Gastrocnemius medialis (tissue), 4 donors: ENCODE measurements at regions not wholly inside any gene's neighbourhood (a gene's known extent, or its start where the extent isn't known, plus 50 kb on each side); places are given as distances from the start of the nearest gene placed in this dataset.

Source experiments
- CTCF ChIP-seq, 5 experiments: fragments of 450-650 bp in 3 of 5; fragments of 200-600 bp in 2 of 5; sonication (generic) in 2 of 5; IDR thresholded peaks in 4 of 5; conservative IDR thresholded peaks in 1 of 5; 1 replicate in 4 of 5; 2 replicates in 1 of 5; pipeline ENCODE4 v1.5.1; 2016 to 2019; ENCODE audit warnings: antibody characterized with exemption in 5 of 5, mild to moderate bottlenecking in 3 of 5, moderate library complexity in 3 of 5
- POLR2A ChIP-seq, 2 donors: fragments of 450-650 bp; IDR thresholded peaks; one replicate each; pipeline ENCODE4 v1.6.1; 2017; ENCODE audit warnings: antibody characterized with exemption in 2 of 2, mild to moderate bottlenecking in 2 of 2, moderate library complexity in 2 of 2

- TF ChIP-seq CTCF (IDR thresholded peaks at IDR 0.05 in 4 of 5, conservative IDR thresholded peaks at IDR 0.05 in 1 of 5) (no peak), POLR2A (IDR thresholded peaks at IDR 0.05) (no peak)
Observed at GRCh38 chr6:6384520-6384919, 64.1 kb upstream of the F13A1 start.
